ENCODE measurements at regions not wholly inside any gene's neighbourhood (a gene's known extent, or its start where the extent isn't known, plus 50 kb on each side); places are given as distances from the start of the nearest gene placed in this dataset.
"Not testable (repeated sequence)": the region's sequence is repeated elsewhere in the genome, so short reads cannot be mapped to it uniquely, and the experiment has no call there.

DNA sequence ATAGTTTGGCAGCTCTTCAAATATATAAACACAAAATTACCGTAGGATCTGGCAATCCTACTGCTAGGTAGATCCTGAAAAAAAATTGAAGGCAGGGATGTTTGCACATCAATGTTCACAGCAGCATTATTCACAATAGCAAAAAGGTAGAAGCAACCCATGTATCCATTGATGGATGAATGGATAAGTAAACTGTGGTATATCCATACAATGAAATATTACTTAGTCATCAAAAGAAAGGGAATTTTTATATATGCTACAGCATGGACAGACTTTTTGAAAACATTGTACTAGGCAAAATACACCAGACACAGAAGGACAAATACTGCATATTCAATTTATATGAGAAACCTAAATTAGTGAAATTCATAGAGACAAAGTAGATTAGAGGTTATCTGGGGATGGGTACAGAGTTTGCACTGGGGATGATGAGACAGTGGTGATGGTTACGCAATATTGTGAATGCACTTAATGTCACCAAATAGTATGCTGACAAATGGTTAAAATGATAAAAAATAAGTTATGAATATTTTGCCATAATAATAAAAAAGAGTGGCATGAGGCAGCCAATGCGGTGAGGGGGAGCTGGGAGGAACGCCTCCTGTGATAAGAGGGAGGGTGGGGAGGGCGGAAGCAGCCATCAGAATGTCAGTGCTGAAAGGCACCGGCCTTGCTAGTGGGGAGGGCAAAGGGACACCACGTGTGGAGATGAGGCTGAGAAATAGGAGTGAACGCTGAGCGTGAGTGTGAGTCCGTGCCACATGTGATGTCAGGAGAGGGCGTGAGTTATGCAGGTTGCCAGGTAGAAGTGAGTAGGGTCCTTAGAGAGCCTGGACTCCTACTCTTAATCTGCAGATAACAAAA lies 386.1 kb upstream of the PODXL start:
- no peak for DNase-seq
- Histone ChIP-seq H3K4me3 (ENCODE audit: low read depth in 1 of 3, low read length in 3 of 3) (no peak overlapping the region), H3K27ac (ENCODE audit: low read depth in 1 of 3, low read length in 2 of 3) (no peak overlapping the region), H3K9me3 (ENCODE audit: control insufficient read depth in 2 of 2, insufficient read depth in 1 of 2, low read depth in 1 of 2, low read length in 1 of 2) (no peaks in the 10 kb centered on the region), H3K27me3 (ENCODE audit: control insufficient read depth in 3 of 3, insufficient read depth in 3 of 3, low read length in 3 of 3) (peaks cover 0 to 20% (median 4%) of the 10 kb centered on the region in 3 donors), H3K36me3 (ENCODE audit: control insufficient read depth in 3 of 3, insufficient read depth in 2 of 3, low read depth in 1 of 3, low read length in 3 of 3) (no peaks in the 10 kb centered on the region), H3K4me1 (ENCODE audit: control insufficient read depth in 3 of 3, insufficient read depth in 2 of 3, low read depth in 1 of 3, low read length in 2 of 3) (peaks cover 0 to 17% (median 0%) of the 10 kb centered on the region in 3 donors)
- FAIRE-seq: no peak
- WGBS, 3 donors: 85 to 90% (median 87%) methylated on average over 11 of the region's 11 CpGs

DNA sequence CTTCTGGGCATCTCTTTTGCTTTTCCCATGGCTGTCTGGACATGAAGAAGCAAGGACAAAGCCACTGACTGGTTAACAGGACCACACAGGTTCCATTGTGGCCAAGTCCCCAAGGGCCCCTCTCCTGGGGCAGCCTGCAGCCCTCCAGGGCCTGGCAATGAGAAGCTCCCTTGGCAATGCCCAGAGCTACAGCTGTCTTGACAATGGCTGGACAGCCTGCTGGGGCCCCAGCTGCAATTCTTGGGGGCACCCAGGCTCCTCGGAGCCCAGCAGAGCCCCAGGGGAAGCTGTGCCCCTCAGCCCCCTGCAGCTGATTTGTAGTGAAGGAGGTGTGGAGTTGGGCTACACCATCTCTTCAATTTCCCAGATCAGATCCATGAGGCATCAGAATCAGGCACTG lies 384.9 kb upstream of the PODXL start:
- Histone ChIP-seq H3K27me3 (ENCODE audit: control insufficient read depth in 3 of 3, insufficient read depth in 3 of 3, low read length in 3 of 3) (peaks cover 0 to 20% (median 4%) of the 10 kb centered on the region in 3 donors), H3K9me3 (ENCODE audit: control insufficient read depth in 2 of 2, insufficient read depth in 1 of 2, low read depth in 1 of 2, low read length in 1 of 2) (no peaks in the 10 kb centered on the region), H3K4me3 (ENCODE audit: low read depth in 1 of 3, low read length in 3 of 3) (no peak overlapping the region), H3K36me3 (ENCODE audit: control insufficient read depth in 3 of 3, insufficient read depth in 2 of 3, low read depth in 1 of 3, low read length in 3 of 3) (no peaks in the 10 kb centered on the region), H3K4me1 (ENCODE audit: control insufficient read depth in 3 of 3, insufficient read depth in 2 of 3, low read depth in 1 of 3, low read length in 2 of 3) (peaks cover 0 to 11% (median 0%) of the 10 kb centered on the region in 3 donors), H3K27ac (ENCODE audit: low read depth in 1 of 3, low read length in 2 of 3) (no peak overlapping the region)
- FAIRE-seq: no peak
- WGBS, 3 donors: 71 to 81% (median 78%) methylated on average over 1 of the region's 1 CpG
- no peak for DNase-seq

DNA sequence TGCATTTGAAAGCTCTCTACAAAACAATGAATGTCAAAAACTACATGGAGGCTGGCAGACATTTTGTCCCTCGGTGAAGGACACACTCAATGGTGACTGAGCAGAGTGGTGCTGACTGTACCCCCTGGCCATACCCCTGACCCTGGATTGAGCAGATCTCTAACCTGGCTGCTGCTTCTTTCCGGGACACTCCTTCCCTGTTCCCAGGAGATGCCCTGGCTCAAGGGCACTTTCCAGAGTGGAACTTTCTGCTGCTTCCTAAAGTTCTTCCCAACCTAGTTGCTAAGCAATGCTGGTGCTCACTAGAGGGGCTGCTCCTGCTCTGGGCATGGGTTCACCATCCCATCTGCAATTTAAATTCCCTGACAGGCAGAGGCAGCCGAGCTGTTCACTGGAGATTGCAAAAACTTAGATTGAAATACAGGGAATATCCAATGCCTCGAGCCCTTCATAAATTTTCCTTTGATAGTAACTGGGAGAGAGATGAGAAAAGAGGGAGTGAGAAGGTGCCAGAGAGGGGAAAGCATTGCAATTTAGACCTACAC lies 384.3 kb upstream of the PODXL start:
- Histone ChIP-seq H3K9me3 (ENCODE audit: control insufficient read depth in 2 of 2, insufficient read depth in 1 of 2, low read depth in 1 of 2, low read length in 1 of 2) (no peaks in the 10 kb centered on the region), H3K27me3 (ENCODE audit: control insufficient read depth in 3 of 3, insufficient read depth in 3 of 3, low read length in 3 of 3) (peaks cover 0 to 20% (median 4%) of the 10 kb centered on the region in 3 donors), H3K4me1 (ENCODE audit: control insufficient read depth in 3 of 3, insufficient read depth in 2 of 3, low read depth in 1 of 3, low read length in 2 of 3) (peaks cover 0 to 5% (median 0%) of the 10 kb centered on the region in 3 donors), H3K36me3 (ENCODE audit: control insufficient read depth in 3 of 3, insufficient read depth in 2 of 3, low read depth in 1 of 3, low read length in 3 of 3) (no peaks in the 10 kb centered on the region), H3K4me3 (ENCODE audit: low read depth in 1 of 3, low read length in 3 of 3) (no peak overlapping the region), H3K27ac (ENCODE audit: low read depth in 1 of 3, low read length in 2 of 3) (no peak overlapping the region)
- no peak for FAIRE-seq
- DNase-seq: no peak
- 79 to 90% (median 86%) methylated on average over 4 of the region's 4 CpGs for WGBS, 3 donors

DNA sequence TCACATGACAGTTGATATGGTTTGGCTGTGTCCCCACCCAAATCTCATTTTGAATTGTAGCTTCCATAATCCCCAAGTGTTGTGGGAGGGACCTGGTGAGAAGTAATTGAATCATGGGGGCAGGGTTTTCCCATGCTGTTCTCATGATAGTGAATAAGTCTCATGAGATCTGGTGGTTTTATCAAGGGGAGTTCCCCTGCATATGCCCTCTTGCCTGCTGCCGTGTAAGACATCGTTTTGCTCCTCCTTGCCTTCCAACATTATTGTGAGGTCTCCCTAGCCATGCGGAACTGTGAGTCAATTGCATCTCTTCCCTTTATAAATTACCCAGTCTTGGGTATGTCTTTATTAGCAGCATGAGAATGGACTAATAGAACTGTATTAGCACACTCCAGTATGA lies 382.4 kb upstream of the PODXL start:
- H3K4me1 ChIP-seq (ENCODE audit: control insufficient read depth in 3 of 3, insufficient read depth in 2 of 3, low read depth in 1 of 3, low read length in 2 of 3); H3K9me3 ChIP-seq (ENCODE audit: control insufficient read depth in 2 of 2, insufficient read depth in 1 of 2, low read depth in 1 of 2, low read length in 1 of 2); FAIRE-seq; H3K27me3 ChIP-seq (ENCODE audit: control insufficient read depth in 3 of 3, insufficient read depth in 3 of 3, low read length in 3 of 3); H3K4me3 ChIP-seq (ENCODE audit: low read depth in 1 of 3, low read length in 3 of 3); H3K27ac ChIP-seq (ENCODE audit: low read depth in 1 of 3, low read length in 2 of 3); DNase-seq; H3K36me3 ChIP-seq (ENCODE audit: control insufficient read depth in 3 of 3, insufficient read depth in 2 of 3, low read depth in 1 of 3, low read length in 3 of 3): not testable (repeated sequence)
- 80 to 84% (median 84%) methylated on average over 3 of the region's 3 CpGs for WGBS, 3 donors

DNA sequence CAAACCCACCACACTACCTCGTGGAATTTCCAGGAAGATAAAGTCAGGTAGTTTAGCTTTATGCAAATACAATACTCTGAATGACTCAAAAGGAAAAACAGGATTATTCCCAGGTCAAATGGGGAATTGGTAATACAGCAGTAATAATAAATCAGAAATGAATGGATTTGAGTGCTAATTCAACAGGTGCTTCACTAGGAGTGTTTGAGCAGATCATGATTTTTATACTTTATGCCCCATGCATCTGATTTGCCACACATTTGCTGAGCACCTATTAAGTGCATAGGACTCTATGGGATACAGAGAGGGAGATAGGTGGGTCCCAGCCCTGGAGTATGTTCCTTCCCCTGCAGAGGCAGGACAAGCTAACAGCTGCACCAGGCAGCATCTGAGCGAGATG lies 381.4 kb upstream of the PODXL start:
- Histone ChIP-seq H3K4me1 (ENCODE audit: control insufficient read depth in 3 of 3, insufficient read depth in 2 of 3, low read depth in 1 of 3, low read length in 2 of 3) (no peaks in the 10 kb centered on the region), H3K27me3 (ENCODE audit: control insufficient read depth in 3 of 3, insufficient read depth in 3 of 3, low read length in 3 of 3) (peaks cover 0 to 4% (median 0%) of the 10 kb centered on the region in 3 donors), H3K36me3 (ENCODE audit: control insufficient read depth in 3 of 3, insufficient read depth in 2 of 3, low read depth in 1 of 3, low read length in 3 of 3) (no peaks in the 10 kb centered on the region), H3K27ac (ENCODE audit: low read depth in 1 of 3, low read length in 2 of 3) (no peak overlapping the region), H3K9me3 (ENCODE audit: control insufficient read depth in 2 of 2, insufficient read depth in 1 of 2, low read depth in 1 of 2, low read length in 1 of 2) (no peaks in the 10 kb centered on the region), H3K4me3 (ENCODE audit: low read depth in 1 of 3, low read length in 3 of 3) (no peak overlapping the region)
- WGBS, 3 donors: 51 to 69% (median 60%) methylated on average over 2 of the region's 2 CpGs
- no peak for FAIRE-seq
- no peak for DNase-seq

DNA sequence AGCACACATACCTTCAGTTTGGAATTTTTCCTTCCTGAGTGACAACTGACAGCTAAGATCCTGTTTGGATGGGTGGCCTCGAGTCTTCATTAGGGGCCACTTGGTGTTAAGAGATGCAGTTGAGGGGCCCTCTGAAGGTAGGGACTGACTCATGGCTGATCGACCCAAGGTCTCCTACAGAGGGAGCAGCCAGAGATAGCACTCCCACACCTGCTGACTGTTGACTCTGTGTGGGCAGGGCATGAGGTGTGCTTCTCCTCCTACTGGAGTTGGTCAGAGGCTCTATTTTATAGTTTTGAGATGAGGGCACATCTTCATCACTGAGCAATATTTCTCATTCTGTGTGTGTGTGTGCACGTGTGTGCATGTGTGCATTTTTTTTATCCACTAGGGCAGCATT lies 378.8 kb upstream of the PODXL start:
- Histone ChIP-seq H3K9me3 (ENCODE audit: control insufficient read depth in 2 of 2, insufficient read depth in 1 of 2, low read depth in 1 of 2, low read length in 1 of 2) (no peaks in the 10 kb centered on the region), H3K27me3 (ENCODE audit: control insufficient read depth in 3 of 3, insufficient read depth in 3 of 3, low read length in 3 of 3) (peaks cover 0 to 5% (median 0%) of the 10 kb centered on the region in 3 donors), H3K4me1 (ENCODE audit: control insufficient read depth in 3 of 3, insufficient read depth in 2 of 3, low read depth in 1 of 3, low read length in 2 of 3) (no peaks in the 10 kb centered on the region), H3K4me3 (ENCODE audit: low read depth in 1 of 3, low read length in 3 of 3) (no peak overlapping the region), H3K36me3 (ENCODE audit: control insufficient read depth in 3 of 3, insufficient read depth in 2 of 3, low read depth in 1 of 3, low read length in 3 of 3) (no peaks in the 10 kb centered on the region), H3K27ac (ENCODE audit: low read depth in 1 of 3, low read length in 2 of 3) (peak overlapping the region in 1 of 3 donors; percentile 24)
- 23 to 46% (median 41%) methylated on average over 3 of the region's 3 CpGs for WGBS, 3 donors
- DNase-seq (peak; percentile 24 to 47), FAIRE-seq (no peak)

DNA sequence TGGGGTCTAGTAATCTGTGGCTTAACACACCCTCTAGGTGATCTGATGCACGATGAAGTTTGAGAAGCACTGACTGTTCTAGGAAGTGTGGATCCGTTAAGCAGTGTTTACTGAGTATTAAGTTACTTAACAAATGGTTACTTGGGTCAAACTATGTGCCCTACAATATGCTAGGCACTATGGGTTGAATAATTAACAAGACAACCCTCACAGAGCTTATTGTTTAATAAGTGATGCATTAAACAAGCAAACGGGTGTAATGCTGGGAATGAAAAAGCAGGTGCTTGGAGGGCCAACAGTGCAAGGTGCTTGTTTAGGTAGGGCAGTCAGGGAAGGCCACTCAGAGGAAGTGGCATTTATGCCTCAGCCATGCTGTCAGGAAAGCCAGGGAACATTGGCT lies 378.0 kb upstream of the PODXL start:
- WGBS, 3 donors: 10 to 53% (median 20%) methylated on average over 3 of the region's 3 CpGs

DNA sequence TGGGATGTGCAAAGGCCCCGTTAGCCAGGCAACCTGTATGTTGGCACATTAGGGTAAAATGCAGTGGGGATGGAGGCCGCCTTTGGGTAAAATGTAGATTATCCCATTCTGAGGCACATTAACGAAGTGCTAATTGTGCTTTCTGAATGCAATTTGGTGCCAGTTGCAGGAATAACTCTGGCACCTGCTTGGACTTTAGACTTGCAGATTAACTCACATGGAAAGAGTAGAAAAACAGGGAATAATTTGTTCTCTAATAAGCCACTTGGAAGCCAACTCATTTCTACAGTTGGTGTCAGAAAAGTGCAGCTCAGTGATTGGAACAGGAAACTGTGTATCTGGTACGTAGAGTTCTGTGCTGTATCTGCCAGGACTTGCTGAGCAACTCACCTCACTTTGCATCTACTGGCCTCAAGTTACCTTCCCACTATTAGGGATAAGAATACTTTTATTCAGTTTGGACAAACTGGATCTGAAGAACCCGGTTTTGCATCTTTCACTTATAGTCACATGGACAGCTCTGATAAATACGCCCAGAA lies 377.4 kb upstream of the PODXL start:
- no peaks in the 10 kb centered on the region for H3K9me3 ChIP-seq (ENCODE audit: control insufficient read depth in 2 of 2, insufficient read depth in 1 of 2, low read depth in 1 of 2, low read length in 1 of 2)
- peaks cover 0 to 5% (median 0%) of the 10 kb centered on the region in 3 donors for H3K27me3 ChIP-seq (ENCODE audit: control insufficient read depth in 3 of 3, insufficient read depth in 3 of 3, low read length in 3 of 3)
- DNase-seq (peak in 1 of 2 donors; percentile 16), FAIRE-seq (no peak)
- peak overlapping the region in 1 of 3 donors; percentile 40 for H3K27ac ChIP-seq (ENCODE audit: low read depth in 1 of 3, low read length in 2 of 3)
- WGBS, 3 donors: 10 to 48% (median 28%) methylated on average over 6 of the region's 6 CpGs
- no peak overlapping the region for H3K4me3 ChIP-seq (ENCODE audit: low read depth in 1 of 3, low read length in 3 of 3)
- H3K36me3 ChIP-seq (ENCODE audit: control insufficient read depth in 3 of 3, insufficient read depth in 2 of 3, low read depth in 1 of 3, low read length in 3 of 3): no peaks in the 10 kb centered on the region
- H3K4me1 ChIP-seq (ENCODE audit: control insufficient read depth in 3 of 3, insufficient read depth in 2 of 3, low read depth in 1 of 3, low read length in 2 of 3): no peaks in the 10 kb centered on the region

More for the DNA sequence above, 378.0 kb upstream of the PODXL start:
- Histone ChIP-seq H3K36me3 (ENCODE audit: control insufficient read depth in 3 of 3, insufficient read depth in 2 of 3, low read depth in 1 of 3, low read length in 3 of 3) (no peaks in the 10 kb centered on the region), H3K4me1 (ENCODE audit: control insufficient read depth in 3 of 3, insufficient read depth in 2 of 3, low read depth in 1 of 3, low read length in 2 of 3) (no peaks in the 10 kb centered on the region), H3K9me3 (ENCODE audit: control insufficient read depth in 2 of 2, insufficient read depth in 1 of 2, low read depth in 1 of 2, low read length in 1 of 2) (no peaks in the 10 kb centered on the region), H3K27me3 (ENCODE audit: control insufficient read depth in 3 of 3, insufficient read depth in 3 of 3, low read length in 3 of 3) (peaks cover 0 to 5% (median 0%) of the 10 kb centered on the region in 3 donors), H3K4me3 (ENCODE audit: low read depth in 1 of 3, low read length in 3 of 3) (no peak overlapping the region), H3K27ac (ENCODE audit: low read depth in 1 of 3, low read length in 2 of 3) (peak overlapping the region in 1 of 3 donors; percentile 40)
- FAIRE-seq: no peak
- peak in 1 of 2 donors; percentile 70 for DNase-seq

Measured in small intestine (tissue), 7 donors.